ENCODE measurements at regions not wholly inside any gene's neighbourhood (a gene's known extent, or its start where the extent isn't known, plus 50 kb on each side); places are given as distances from the start of the nearest gene placed in this dataset.

- TF ChIP-seq, protein P1, sequence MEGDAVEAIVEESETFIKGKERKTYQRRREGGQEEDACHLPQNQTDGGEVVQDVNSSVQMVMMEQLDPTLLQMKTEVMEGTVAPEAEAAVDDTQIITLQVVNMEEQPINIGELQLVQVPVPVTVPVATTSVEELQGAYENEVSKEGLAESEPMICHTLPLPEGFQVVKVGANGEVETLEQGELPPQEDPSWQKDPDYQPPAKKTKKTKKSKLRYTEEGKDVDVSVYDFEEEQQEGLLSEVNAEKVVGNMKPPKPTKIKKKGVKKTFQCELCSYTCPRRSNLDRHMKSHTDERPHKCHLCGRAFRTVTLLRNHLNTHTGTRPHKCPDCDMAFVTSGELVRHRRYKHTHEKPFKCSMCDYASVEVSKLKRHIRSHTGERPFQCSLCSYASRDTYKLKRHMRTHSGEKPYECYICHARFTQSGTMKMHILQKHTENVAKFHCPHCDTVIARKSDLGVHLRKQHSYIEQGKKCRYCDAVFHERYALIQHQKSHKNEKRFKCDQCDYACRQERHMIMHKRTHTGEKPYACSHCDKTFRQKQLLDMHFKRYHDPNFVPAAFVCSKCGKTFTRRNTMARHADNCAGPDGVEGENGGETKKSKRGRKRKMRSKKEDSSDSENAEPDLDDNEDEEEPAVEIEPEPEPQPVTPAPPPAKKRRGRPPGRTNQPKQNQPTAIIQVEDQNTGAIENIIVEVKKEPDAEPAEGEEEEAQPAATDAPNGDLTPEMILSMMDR (conservative IDR thresholded peaks at IDR 0.05; ENCODE audit: low read length): no peak
- no peak for TF ChIP-seq EZH2phosphoT487 (IDR thresholded peaks at IDR 0.05; ENCODE audit: borderline replicate concordance)
Measured at GRCh38 chr12:46105735-46106134, 115.4 kb upstream of the SCAF11 start.
